Caki2 (cell line): ENCODE measurements at regions not wholly inside any gene's neighbourhood (a gene's known extent, or its start where the extent isn't known, plus 50 kb on each side); places are given as distances from the start of the nearest gene placed in this dataset.

ENCODE experiments used
- DNase-seq: peaks from one replicate; pipeline ENCODE4 v3.0.0-alpha.2; 2015; ENCODE audit warnings: low read depth
- in situ Hi-C: cut with HindIII; loops from 2 replicates; pipeline ENCODE4 v1.10.0; 2016; ENCODE audit warnings: low sequenced_read_pairs, low pct_unique_long_range_greater_than_20kb, mixed read lengths

DNA sequence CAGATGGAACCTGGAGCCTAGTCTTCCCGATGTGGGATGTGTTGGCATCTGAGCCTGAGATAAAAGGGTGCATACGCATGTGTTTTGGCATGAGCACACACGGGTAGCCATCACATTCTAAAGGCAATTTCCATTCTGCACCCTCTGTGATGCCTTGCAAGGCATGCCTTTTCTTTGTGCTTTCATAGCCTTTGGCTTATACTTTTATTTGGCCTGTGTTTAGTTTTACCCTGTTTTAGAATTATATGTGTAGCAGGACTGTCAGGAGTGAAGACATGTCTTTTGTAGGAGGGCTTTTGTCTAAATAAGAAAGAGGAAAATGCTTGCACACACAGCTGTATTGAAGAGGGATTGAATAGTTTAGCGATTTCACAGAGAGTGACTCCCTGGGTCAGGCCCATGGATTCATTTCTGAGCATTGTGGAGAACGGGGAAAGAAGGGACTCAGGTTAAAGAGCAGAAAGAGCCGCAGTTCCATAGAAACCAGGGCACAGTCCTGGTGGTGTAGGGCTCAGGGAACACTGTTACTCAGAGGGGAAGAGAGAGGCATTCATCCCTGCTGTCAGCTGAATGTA, 530.2 kb downstream of the DHX35 start:
- DNase-seq: no peak
- in situ Hi-C loops: no loop called here

DNA sequence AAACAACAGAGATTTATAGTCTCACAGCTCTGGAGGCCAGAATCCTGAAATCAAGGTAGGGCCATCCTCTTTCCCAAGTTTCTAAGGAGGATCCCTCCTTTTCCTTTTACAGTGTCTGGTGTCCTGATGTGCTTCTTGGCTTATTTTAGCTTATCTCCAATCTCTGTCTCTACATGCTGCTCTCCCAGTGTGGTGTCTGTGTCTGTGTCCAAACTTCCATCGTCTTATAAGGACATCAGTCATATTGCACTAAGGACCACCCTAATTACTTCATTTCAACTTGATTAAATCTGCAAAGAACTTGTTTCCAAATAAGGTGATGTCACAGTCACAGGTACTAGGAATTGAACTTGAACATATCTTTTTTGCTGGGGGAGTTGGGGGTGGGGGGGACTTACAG, 529.6 kb downstream of the DHX35 start:
- no peak for DNase-seq
- in situ Hi-C loops: no loop called here

DNA sequence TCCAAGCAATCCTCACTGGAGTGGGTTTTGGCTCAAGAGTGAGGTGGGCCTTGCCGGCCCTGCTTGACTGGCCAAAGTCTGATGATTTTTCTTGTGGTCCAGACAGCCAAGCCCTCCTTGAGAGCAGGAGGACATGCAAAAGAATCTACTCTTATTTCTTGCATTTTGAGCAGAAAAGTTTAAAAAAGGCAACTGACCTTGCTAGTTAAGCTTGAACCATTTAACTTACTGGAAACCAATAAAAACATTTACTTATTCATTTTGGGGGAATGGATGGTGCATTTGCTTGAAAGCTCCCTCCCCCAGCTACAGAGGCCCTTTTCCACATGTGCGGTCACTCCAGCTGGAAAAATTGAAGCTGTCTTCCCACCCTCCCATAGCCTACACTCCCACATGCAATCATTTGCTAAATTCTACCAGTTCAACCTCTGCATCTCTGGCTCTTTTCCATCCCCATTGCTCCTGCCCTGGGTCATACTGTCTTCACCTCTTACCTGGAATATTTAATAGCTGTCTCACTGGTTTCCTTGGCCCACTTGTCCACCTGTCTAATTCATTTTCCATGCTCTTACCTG, 527.9 kb downstream of the DHX35 start:
- in situ Hi-C loops: no loop called here
- no peak for DNase-seq

DNA sequence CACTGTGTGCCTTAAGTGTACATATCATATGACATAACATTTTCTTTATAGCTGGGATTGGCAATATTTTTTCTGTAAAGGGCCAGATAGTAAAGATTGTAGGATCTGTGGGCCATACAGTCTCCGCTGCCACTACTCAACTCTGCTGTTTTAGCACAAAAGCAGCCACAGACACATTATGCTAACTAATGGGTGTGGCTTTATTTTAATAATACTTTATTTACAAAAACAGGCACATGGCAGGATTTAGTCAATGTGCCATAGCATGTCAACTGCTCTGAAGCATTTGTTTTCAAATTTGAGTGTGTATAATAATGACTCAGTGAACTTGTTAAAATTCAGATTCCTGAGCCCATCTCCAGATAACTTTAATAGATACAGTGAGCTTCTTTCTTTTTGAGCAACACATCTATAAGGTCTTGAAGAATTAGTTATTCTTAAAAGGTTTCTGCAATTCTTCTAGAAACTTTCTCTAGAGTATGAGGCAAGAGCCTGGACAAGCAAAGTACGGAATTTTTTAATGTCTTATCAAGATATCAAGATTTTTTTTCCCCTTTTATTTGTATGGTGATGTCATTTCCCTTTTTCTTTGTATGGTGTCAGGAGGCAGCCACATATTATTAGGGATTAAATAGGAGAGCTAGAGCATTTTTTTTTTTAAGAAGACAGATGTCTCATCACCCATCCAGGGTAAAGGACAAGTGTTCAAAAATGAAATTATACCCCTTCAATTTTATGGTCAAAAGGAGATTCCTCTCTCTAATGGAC, 518.3 kb downstream of the DHX35 start:
- in situ Hi-C loops: no loop called here
- no peak for DNase-seq

DNA sequence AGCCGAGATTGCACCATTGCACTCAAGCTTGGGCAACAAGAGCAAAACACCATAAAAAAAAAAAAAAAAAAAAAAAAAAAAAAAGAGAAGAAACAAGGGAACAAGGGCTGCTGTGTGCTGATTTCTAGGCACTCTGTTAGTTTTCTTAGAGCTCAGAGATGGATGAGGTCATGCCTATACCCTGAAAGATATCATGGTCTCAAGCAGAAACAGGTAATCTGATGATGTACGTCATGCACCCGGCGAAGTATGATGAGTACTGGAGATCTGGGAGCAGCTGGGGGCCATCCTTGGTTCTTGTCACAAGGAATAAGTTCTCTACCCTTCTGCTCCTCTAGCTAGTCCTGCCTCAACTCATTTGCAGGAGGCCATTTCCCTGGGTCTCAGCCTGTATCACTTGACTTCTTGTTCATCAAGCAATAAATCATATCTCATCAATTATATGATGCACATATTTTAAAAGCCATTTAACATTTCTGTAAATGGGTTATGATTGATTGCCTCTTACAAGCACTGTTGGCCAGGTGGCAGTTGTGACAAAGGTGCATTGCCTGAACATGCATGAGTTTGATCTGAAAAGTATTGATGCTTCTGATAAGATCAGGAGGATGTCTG, 517.2 kb downstream of the DHX35 start:
- in situ Hi-C loops: no loop called here
- DNase-seq: no peak

DNA sequence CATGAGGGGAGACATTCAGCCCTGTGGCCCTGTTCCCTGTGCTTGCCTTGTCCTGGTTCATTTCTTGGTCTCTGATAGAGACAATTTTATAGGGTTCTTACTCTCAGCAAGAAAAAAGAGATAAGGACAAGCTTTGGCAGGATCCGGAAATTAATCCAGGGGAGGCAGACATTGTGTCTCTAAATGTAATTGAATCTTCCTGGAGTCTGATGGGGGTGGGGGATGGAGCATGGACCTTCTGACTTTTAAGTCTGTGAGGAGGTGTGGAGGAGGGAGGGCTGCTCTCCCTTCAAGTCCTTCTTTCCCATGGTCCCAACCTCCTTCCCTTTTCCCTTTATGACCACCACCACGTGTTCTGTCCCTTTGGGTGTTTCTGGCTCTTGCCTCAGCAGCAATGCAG, 512.7 kb downstream of the DHX35 start:
- in situ Hi-C loops: no loop called here
- no peak for DNase-seq

DNA sequence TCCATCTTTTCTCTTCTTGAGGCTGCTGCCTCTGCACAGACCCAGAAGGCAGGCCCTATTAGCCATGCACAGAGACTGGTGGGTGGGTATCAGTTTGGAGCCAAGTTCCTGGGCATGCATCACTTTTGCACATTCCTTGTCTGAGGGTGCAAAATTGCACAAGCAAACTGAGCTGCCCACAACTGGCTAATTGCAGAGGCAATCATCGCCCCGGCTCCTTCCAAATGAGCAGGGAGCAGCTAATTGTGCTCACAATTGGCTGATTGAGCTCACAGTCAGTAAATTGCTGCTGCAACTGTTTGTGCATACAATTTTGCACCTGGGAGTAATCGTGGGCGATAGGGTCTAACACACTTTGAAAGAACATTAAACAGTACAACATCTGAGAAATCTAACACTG, 511.4 kb downstream of the DHX35 start:
- in situ Hi-C loops: no loop called here
- no peak for DNase-seq

DNA sequence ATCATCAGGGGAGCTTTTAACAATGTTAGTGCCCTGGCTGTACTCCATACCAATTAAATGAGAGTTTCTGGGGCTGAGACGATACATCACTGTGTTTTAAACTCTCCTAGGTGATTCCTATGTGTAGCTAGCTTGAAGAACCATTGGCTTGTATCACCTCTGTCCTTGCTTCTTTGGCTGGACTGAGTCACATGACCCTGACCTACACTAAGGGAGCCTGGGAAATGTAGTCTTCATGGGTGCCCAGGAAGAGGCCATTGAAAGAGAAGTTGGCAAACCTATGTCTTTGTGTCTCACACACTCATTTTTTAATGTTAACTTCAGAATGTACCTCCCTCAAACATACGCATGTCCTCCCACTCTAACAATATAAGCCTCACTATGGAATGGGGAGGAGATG, 506.6 kb downstream of the DHX35 start:
- peak; percentile 10 for DNase-seq
- in situ Hi-C loops: no loop called here

DNA sequence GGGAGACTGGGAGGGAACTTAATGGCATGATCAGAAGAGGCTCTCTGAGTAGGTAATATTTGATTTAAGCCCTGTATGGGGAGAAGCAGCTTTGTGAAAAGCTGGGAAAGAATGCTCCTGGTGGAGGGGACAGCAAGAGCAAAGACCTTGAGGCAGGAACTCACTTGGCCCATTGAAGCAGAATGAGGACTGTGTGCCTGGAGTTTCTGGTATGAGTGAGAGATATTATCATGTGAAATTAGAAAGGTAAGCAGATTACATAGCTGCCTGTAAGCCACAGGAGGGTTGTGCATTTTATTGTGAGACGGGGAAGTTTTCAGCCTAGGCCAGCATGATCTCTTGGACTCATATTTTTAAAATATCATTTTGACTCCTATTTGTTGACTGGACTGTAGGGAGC, 502.1 kb downstream of the DHX35 start:
- in situ Hi-C loops: no loop called here
- DNase-seq: no peak

DNA sequence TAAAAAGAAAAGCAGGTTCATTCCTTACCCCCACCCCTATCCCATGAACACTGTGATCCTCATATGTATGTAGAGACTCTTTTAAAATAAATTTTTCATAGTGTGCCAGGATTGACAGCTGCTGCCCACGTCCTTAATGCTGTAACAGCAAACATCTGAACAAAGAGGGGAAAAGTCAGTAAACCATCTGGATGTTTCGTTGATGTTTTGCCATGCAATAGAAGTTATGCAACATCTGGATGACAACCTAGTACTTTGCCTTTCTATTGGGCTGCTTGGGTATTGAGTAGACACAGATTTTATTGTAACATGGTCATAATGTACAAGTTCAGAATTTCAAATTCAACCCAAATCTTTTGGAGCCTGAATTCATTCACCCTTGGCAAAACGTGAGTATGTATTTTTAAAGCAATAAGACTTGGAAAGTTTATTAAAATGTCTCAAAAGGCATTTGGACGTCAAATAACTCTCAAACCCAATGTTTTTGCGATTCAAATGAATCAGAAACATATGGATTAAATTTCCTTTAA, 500.3 kb downstream of the DHX35 start:
- DNase-seq: no peak
- in situ Hi-C loops: no loop called here

DNA sequence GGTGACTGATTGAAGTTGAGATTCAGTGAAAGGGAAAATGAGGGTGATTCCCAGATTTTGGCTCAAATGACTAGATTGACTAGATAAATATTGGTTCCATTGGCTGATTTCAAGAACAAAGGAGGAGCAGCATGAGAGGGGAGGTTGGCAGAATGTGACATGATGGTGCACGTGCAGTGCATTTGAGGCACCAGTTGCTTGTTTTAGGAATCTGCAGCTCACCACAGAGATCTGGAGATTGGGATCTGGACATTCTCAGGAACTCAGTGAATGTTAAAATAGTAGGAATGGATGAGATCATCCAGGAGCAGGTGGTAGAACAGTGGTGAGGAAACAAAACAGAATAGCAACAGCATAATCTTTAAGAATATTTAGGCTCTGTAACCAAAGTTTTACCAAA, 496.3 kb downstream of the DHX35 start:
- DNase-seq: no peak
- in situ Hi-C loops: no loop called here

DNA sequence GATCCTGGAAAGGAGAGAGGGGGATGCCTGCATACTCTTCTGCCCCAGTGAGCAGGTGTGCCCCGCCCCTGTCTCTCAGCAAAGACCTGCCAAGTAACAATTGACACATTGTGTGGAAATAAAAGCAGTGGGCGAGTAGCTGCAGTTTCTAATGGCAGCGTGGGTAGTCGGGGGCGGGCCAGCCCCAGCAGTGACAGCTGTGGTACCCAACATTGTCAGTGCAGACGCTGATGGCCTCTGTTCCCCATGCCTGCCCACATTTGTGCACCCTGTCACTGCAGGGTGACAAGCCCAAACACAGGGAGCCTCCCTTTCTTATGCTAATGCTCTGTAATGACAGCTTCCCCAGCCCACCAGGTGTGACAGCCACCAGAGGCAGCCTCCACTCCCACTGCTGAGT, 491.7 kb downstream of the DHX35 start:
- in situ Hi-C loops: no loop called here

DNA sequence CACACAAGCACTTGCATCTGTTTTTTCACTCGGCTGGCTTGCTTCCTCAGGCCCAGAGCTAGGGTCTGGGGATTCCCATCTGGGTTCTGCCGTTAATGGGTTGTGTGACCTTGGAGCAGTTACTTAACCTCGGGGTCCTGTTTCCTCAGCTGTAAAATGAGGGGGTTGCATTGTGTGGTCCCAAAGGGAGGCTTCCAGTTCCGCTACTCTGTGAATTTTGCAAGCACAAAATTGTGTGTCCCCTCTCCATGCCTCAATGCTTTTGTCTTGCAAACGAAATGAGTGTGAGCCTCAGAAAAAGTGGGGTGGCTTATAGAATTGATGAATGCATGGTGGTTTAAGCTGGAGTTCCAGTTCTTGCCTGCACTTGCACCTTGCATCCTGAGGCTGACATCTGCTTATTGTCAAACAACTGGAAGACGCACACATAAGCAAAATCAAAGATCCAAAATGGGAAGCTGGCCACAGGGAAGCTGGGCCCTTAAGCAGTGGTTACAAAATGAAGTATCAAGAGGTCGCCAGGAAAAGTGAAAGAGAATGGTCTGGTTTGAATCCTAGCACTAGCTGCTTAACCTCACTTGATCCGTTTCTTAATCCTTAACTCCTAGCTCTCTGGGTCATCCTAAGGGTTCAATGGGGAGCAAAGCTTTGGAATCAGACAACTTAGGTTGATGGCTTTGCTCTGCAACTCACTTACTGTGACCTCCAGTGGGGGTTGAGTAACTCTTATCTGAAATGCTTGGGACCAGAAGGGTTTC, 490.6 kb downstream of the DHX35 start:
- in situ Hi-C loops: no loop called here
- no peak for DNase-seq

More for the DNA sequence above, 491.7 kb downstream of the DHX35 start:
- no peak for DNase-seq

DNA sequence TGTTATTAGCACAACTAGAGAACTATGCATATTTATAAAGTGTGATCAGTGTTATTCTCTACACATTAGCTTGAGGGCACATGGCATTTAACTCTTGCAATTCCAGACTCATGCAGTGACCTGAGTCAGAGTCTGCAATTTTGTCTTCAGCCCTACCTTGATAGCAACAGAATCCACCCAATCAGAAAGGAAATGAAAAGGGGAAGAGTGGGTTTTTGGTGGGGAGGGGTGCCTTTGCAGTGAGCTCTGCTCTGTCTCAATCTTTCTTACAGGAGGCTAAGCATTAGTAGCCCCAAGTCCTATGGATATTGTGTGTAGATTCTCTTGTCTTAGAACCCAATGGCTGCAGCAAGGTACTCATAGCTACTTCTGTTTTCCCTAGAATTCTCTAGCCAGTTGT, 489.2 kb downstream of the DHX35 start:
- no peak for DNase-seq
- in situ Hi-C loops: no loop called here

DNA sequence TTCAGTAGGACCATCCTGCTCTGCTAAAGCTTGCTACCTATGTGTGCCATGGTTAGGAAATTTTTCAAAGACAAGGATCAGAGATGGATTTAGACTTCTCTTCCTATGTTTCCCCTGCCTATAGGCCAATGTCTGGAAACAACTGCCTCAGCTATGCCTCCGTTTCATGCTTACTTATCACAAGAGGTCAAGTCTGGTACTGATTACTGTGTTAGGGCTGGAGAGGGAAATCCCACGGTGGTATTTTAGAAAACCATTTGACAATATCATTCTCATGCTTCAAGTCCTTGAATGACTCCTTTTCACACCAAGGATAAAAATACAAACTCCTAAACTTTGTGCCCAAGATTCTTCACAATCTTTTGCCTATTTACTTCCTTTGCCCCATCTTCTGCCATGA, 484.3 kb downstream of the DHX35 start:
- no peak for DNase-seq
- in situ Hi-C loops: no loop called here

DNA sequence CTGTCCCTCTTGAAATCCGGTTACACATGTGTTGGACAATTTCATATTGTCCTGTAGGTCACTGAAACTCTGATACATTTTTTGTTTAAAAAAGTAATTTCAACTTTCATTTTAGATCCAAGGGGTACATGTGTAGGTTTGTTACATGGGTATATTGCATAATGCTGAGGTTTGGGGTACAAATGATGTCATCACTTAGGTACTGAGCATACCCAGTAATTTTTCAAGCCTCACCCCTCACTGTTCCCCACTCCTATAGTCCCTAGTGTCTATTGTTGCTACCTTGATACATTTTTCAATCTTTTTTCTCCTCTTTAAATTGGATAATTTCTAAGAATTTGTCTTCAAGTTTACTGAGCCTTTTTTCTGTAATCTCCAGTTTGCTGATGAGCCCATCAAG, 483.0 kb downstream of the DHX35 start:
- in situ Hi-C loops: no loop called here

DNA sequence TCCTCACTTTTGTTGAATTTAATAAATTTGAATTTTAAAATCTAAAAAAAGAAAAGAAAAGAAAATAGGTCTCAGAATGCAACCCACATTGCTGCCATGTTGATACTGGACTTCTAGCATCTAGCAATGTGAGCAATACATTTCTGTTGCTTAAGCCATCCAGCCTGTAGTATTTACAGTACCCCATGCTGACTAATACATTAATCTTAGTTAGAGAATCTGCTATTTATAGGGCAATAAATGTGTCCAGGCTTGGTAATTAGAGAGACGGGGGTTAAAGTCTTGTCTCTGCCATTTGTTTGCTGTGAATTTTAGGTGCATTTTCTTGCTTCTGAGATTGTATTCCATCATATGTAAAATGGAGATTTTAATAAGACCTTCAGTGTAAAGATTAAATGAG, 471.3 kb downstream of the DHX35 start:
- in situ Hi-C loops: no loop called here
- DNase-seq: no peak

More for the DNA sequence above, 483.0 kb downstream of the DHX35 start:
- no peak for DNase-seq

DNA sequence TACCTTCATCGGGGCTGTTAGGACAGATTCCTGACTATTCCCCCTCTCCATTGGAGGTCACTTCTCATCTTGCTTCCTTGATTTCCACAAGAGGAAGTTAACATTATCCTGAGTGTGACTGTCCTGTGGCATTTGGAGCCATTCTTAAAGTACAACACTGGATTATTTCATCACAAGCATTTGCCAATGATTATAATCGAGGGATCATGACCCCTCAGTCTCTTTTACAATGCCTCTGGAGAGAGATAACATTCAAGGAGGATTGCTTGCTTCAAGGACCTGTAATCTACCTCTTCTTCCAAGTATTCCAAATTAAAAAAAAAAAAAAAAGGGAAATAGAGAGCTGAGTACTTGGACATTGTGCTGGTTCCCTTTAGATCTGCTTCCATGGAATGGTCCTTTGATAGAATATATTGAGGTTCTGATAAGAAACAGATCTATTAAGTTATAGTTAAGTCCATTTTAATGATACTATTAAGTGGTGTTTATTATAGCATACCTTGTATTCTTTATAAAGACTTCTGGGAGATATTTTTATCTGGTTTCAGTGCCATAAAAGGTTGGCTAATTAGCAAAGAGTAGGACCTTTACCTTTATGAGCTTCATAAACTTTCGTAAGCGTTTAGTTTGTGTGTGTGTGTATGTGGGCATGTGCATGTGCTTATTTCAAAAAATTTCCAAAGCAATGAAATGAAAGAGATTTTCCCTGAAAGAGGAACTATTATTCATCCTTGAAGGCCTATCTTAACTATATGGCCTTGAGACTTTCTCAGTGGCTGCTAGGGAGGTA, 469.1 kb downstream of the DHX35 start:
- in situ Hi-C loops: no loop called here
- DNase-seq: no peak
